ENCODE measurements at regions not wholly inside any gene's neighbourhood (a gene's known extent, or its start where the extent isn't known, plus 50 kb on each side); places are given as distances from the start of the nearest gene placed in this dataset.

GRCh38 chr2:129752176-129752575, 227.3 kb upstream of the RAB6C start:
- no peak for DNase-seq (ENCODE audit: low read depth)
- no peak overlapping the region for H3K4me3 ChIP-seq (ENCODE audit: low read depth, low read length)
- TF ChIP-seq CTCF (conservative IDR thresholded peaks at IDR 0.05; ENCODE audit: low read depth, low read length), result no peak

- no peak for TF ChIP-seq CTCF (conservative IDR thresholded peaks at IDR 0.05; ENCODE audit: low read depth, low read length)
- no peak overlapping the region for H3K4me3 ChIP-seq (ENCODE audit: low read depth, low read length)
- no peak for DNase-seq (ENCODE audit: low read depth)
Measured at GRCh38 chr2:129752686-129753085, 226.8 kb upstream of the RAB6C start.

GRCh38 chr2:129753261-129753660, 226.2 kb upstream of the RAB6C start:
- H3K4me3 ChIP-seq (ENCODE audit: low read depth, low read length), result no peak overlapping the region
- DNase-seq (ENCODE audit: low read depth), result no peak
- TF ChIP-seq CTCF (conservative IDR thresholded peaks at IDR 0.05; ENCODE audit: low read depth, low read length), result no peak

- DNase-seq (ENCODE audit: low read depth), result no peak
- no peak for TF ChIP-seq CTCF (conservative IDR thresholded peaks at IDR 0.05; ENCODE audit: low read depth, low read length)
- H3K4me3 ChIP-seq (ENCODE audit: low read depth, low read length), result no peak overlapping the region
Measured at GRCh38 chr2:129754421-129754820, 225.0 kb upstream of the RAB6C start.

- no peak for TF ChIP-seq CTCF (conservative IDR thresholded peaks at IDR 0.05; ENCODE audit: low read depth, low read length)
- H3K4me3 ChIP-seq (ENCODE audit: low read depth, low read length), result no peak overlapping the region
- no peak for DNase-seq (ENCODE audit: low read depth)
Measured at GRCh38 chr2:129754831-129755230, 224.6 kb upstream of the RAB6C start.

- no peak for TF ChIP-seq CTCF (conservative IDR thresholded peaks at IDR 0.05; ENCODE audit: low read depth, low read length)
- no peak for DNase-seq (ENCODE audit: low read depth)
- no peak overlapping the region for H3K4me3 ChIP-seq (ENCODE audit: low read depth, low read length)
Measured at GRCh38 chr2:129755786-129756185, 223.7 kb upstream of the RAB6C start.

GRCh38 chr2:129756276-129756675, 223.2 kb upstream of the RAB6C start:
- no peak for DNase-seq (ENCODE audit: low read depth)
- no peak overlapping the region for H3K4me3 ChIP-seq (ENCODE audit: low read depth, low read length)
- TF ChIP-seq CTCF (conservative IDR thresholded peaks at IDR 0.05; ENCODE audit: low read depth, low read length), result no peak

Measured in choroid plexus epithelial cell (primary cell).